ENCODE measurements at regions not wholly inside any gene's neighbourhood (a gene's known extent, or its start where the extent isn't known, plus 50 kb on each side); places are given as distances from the start of the nearest gene placed in this dataset.
A peak's percentile ranks its signal among the peaks of the same experiment; 100 is the strongest.

- TF ChIP-seq CTCF (IDR thresholded peaks at IDR 0.05) (no peak), POLR2A (IDR thresholded peaks at IDR 0.05) (peak in 1 of 2 donors; percentile 26)
These were observed 863.2 kb downstream of the TRIML1 start for GRCh38 chr4:189002475-189002874.

Measured in thyroid gland (tissue), 4 donors.